ENCODE measurements at regions not wholly inside any gene's neighbourhood (a gene's known extent, or its start where the extent isn't known, plus 50 kb on each side); places are given as distances from the start of the nearest gene placed in this dataset.

GRCh38 chr3:95044101-95044500 lies 981.2 kb downstream of the NSUN3 start:
- no peak for TF ChIP-seq CHD2 (IDR thresholded peaks at IDR 0.05; ENCODE audit: low read depth, low read length)
- no peak for TF ChIP-seq MAFF (IDR thresholded peaks at IDR 0.05; ENCODE audit: low read length)
- TF ChIP-seq ZFP36 (IDR thresholded peaks at IDR 0.05; ENCODE audit: low read depth, low read length, partially characterized antibody): no peak
- no peak for TF ChIP-seq BHLHE40 (IDR thresholded peaks at IDR 0.05; ENCODE audit: low read length)
- no peak for TF ChIP-seq KAT8 (IDR thresholded peaks at IDR 0.05; ENCODE audit: low read depth)

Data from K562 (cell line).